GM10266 (cell line): ENCODE measurements at regions not wholly inside any gene's neighbourhood (a gene's known extent, or its start where the extent isn't known, plus 50 kb on each side); places are given as distances from the start of the nearest gene placed in this dataset.
"Not testable (repeated sequence)": the region's sequence is repeated elsewhere in the genome, so short reads cannot be mapped to it uniquely, and the experiment has no call there.

ENCODE experiments used
- DNase-seq: peaks from one replicate; pipeline ENCODE4 v3.0.0; 2012; ENCODE audit errors: extremely low spot score
- CTCF ChIP-seq: IDR thresholded peaks from 2 replicates; pipeline ENCODE4 v1.5.1; 2012; ENCODE audit warnings: mild to moderate bottlenecking, low read depth; ENCODE audit not compliant: control insufficient read depth, insufficient read depth; ENCODE audit errors: missing control alignments

DNA sequence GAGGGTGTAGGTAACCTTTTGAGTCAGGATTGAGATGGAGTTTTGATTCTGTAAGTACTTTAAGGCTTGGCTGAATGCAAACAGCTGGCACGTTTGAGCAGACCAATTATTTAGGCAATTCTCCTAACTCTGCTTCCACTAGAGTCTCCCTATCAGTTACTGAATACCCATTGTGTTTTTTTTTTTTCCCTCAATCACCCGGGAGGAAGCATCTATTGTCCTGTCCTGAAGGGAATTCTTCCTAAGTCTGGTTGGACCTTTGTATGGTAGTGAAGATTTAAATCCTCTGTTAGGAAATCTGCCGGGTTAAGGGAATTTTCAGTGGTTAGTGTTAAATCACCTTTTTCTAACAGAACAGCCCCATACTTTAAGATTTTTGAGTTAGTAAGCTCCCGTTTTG, 571.2 kb upstream of the USP24 start:
- DNase-seq: no peak
- TF ChIP-seq CTCF: no peak

DNA sequence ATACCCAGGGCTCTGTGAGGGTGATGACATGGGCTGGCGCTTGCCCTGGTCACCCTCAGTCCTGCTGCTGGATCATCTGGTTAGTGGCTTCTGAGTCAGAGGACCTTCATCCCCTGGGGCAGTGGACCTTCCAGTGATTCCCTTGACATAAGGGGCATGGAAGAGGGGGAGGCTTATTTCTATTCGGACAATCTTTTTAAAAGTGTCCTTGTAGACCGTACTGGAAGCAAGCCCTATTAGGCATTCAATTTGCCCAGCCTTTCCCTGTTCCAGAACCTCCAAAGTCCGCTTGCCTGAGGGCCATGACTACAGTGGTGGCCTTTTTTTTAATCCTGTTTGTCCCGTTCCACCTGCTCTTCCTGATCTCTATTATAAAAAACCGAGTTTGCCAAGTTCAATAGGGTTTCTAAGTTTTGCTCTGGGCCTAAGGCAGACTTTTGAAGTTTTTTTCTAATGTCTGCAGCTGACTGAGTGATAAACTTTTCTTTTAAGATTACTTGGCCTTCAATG, 569.8 kb upstream of the USP24 start:
- DNase-seq: not testable (repeated sequence)

GRCh38 chr1:55781944-55782482, 566.8 kb upstream of the USP24 start:
- no peak for DNase-seq
- no peak for TF ChIP-seq CTCF

- no peak for DNase-seq
- no peak for TF ChIP-seq CTCF
Measured at GRCh38 chr1:55781003-55781402, 565.8 kb upstream of the USP24 start.

- no peak for DNase-seq
- no peak for TF ChIP-seq CTCF
Measured at GRCh38 chr1:55777545-55777944, 562.4 kb upstream of the USP24 start.

DNA sequence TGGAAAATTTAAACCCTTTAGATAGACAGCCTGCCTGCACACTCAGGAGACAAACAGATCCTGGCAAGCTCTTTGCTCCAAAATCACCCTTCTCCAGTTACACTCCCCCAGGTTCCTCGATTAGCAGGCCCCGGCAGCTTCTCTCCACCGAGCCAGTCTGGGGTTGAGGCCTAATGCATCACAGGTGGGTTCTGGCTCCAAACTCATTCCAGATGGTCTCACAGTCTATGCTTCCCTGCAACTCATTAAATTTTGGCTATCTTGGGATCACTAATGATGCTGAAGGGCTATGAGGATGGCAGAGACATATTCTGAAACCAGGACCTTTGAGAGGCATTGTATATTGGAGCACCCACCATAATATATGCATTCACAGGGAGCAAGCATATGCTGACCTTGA, 559.8 kb upstream of the USP24 start:
- no peak for DNase-seq
- no peak for TF ChIP-seq CTCF

DNA sequence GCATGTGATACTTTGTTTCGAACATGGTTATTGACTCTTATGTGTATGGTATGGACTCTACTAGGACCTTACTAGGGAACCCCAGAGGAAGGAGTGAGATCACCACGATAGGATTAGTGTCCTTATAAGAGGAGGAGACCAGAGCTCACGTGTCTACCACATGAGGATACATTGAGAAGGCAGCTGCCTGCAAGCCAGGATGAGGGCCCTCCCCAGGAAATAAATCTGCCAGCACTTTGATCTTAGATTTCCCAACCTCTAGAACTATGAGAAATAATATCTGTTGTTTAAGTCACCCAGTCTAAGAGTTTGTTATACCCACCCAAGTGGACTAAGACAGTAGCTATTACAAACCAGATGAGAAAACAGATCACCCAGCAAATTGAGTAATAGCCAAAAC, 559.3 kb upstream of the USP24 start:
- no peak for DNase-seq
- no peak for TF ChIP-seq CTCF
